DOHH2 (cell line): ENCODE measurements at regions not wholly inside any gene's neighbourhood (a gene's known extent, or its start where the extent isn't known, plus 50 kb on each side); places are given as distances from the start of the nearest gene placed in this dataset.
"Not testable (repeated sequence)": the region's sequence is repeated elsewhere in the genome, so short reads cannot be mapped to it uniquely, and the experiment has no call there.

Experiments
- CTCF ChIP-seq: fragments of 200-600 bp; sonication (generic); IDR thresholded peaks from one replicate; pipeline ENCODE4 v1.5.1; 2014; ENCODE audit warnings: antibody characterized with exemption, mild to moderate bottlenecking, low read depth, low read length; ENCODE audit not compliant: poor library complexity, severe bottlenecking
- EZH2phosphoT487 ChIP-seq: fragments of 200-600 bp; sonication (generic); IDR thresholded peaks from 2 replicates; pipeline ENCODE4 v1.6.1; 2017; ENCODE audit warnings: borderline replicate concordance, mild to moderate bottlenecking, antibody characterized with exemption, low read length, moderate library complexity, mixed read lengths

GRCh38 chr4:31499216-31499615 lies 779.0 kb downstream of the PCDH7 start:
- TF ChIP-seq CTCF, EZH2phosphoT487: not testable (repeated sequence)
